ENCODE measurements at regions not wholly inside any gene's neighbourhood (a gene's known extent, or its start where the extent isn't known, plus 50 kb on each side); places are given as distances from the start of the nearest gene placed in this dataset.

GRCh38 chr3:38987456-38987855 lies 64.3 kb downstream of the SCN11A start:
- TF ChIP-seq CTCF (IDR thresholded peaks at IDR 0.05 in 4 of 5, conservative IDR thresholded peaks at IDR 0.05 in 1 of 5) (no peak), POLR2A (IDR thresholded peaks at IDR 0.05) (no peak)
